H9 (cell line): ENCODE measurements at regions not wholly inside any gene's neighbourhood (a gene's known extent, or its start where the extent isn't known, plus 50 kb on each side); places are given as distances from the start of the nearest gene placed in this dataset.

Experiments
- DNase-seq: peaks from one replicate; pipeline ENCODE4 v3.0.0-alpha.2; 2017
- H2AFZ ChIP-seq: one replicate; pipeline ENCODE4 v1.6.1; 2013; ENCODE audit warnings: mild to moderate bottlenecking, low read length, control low read depth, moderate library complexity
- H2AK5ac ChIP-seq: 2 replicates; pipeline ENCODE4 v1.6.1; 2013; ENCODE audit warnings: low read length, control low read depth, mixed read lengths; ENCODE audit not compliant: insufficient read length
- H2BK120ac ChIP-seq: one replicate; pipeline ENCODE4 v1.6.1; 2013; ENCODE audit warnings: low read depth, mild to moderate bottlenecking, low read length, control low read depth, inconsistent platforms; ENCODE audit not compliant: poor library complexity, severe bottlenecking
- H2BK12ac ChIP-seq: 2 replicates; pipeline ENCODE4 v1.6.1; 2013; ENCODE audit warnings: low read length, control low read depth, mixed read lengths, low read depth; ENCODE audit not compliant: insufficient read length
- H2BK15ac ChIP-seq: 2 replicates; pipeline ENCODE4 v1.6.1; 2013; ENCODE audit warnings: low read depth, low read length, control low read depth
- H2BK20ac ChIP-seq: one replicate; pipeline ENCODE4 v1.6.1; 2013; ENCODE audit warnings: low read depth, mild to moderate bottlenecking, low read length, control low read depth, inconsistent platforms; ENCODE audit not compliant: poor library complexity, severe bottlenecking
- H2BK5ac ChIP-seq: 2 replicates; pipeline ENCODE4 v1.6.1; 2013; ENCODE audit warnings: low read length, control low read depth, mixed read lengths; ENCODE audit not compliant: insufficient read length
- H3K14ac ChIP-seq: 2 replicates; pipeline ENCODE4 v1.6.1; 2013; ENCODE audit warnings: low read length, control low read depth; ENCODE audit not compliant: insufficient read depth
- H3K18ac ChIP-seq: 2 replicates; pipeline ENCODE4 v1.6.1; 2013; ENCODE audit warnings: low read depth, mild to moderate bottlenecking, mixed read lengths, low read length, control low read depth; ENCODE audit not compliant: insufficient read length
- H3K23ac ChIP-seq: 2 replicates; pipeline ENCODE4 v1.6.1; 2013; ENCODE audit warnings: low read length, control low read depth, mixed read lengths, low read depth; ENCODE audit not compliant: insufficient read length
- H3K23me2 ChIP-seq: 2 replicates; pipeline ENCODE4 v1.6.1; 2013; ENCODE audit warnings: low read depth, mild to moderate bottlenecking, mixed read lengths, low read length, control low read depth; ENCODE audit not compliant: insufficient read length, poor library complexity, severe bottlenecking
- H3K27ac ChIP-seq: 2 replicates; pipeline ENCODE4 v1.5.1; 2013; ENCODE audit warnings: low read length, control low read depth, mixed read lengths, low read depth; ENCODE audit not compliant: insufficient read length
- H3K27me3 ChIP-seq: 2 replicates; pipeline ENCODE4 v1.6.1; 2013; ENCODE audit warnings: low read length, control low read depth, inconsistent platforms; ENCODE audit not compliant: insufficient read depth
- H3K4ac ChIP-seq: 2 replicates; pipeline ENCODE4 v1.6.1; 2013; ENCODE audit warnings: low read depth, mild to moderate bottlenecking, control low read depth, inconsistent platforms, low read length, moderate library complexity
- H3K4me1 ChIP-seq: 2 replicates; pipeline ENCODE4 v1.6.1; 2013; ENCODE audit warnings: low read length, control low read depth, inconsistent platforms; ENCODE audit not compliant: insufficient read depth
- H3K4me2 ChIP-seq: 2 replicates; pipeline ENCODE4 v1.6.1; 2013; ENCODE audit warnings: low read length, control low read depth, mixed read lengths; ENCODE audit not compliant: insufficient read length, insufficient read depth
- H3K56ac ChIP-seq: 2 replicates; pipeline ENCODE4 v1.6.1; 2013; ENCODE audit warnings: low read depth, mild to moderate bottlenecking, mixed read lengths, low read length, control low read depth; ENCODE audit not compliant: insufficient read length
- H3K79me1 ChIP-seq: 2 replicates; pipeline ENCODE4 v1.6.1; 2013; ENCODE audit warnings: low read depth, mild to moderate bottlenecking, moderate library complexity, low read length, control low read depth, inconsistent platforms; ENCODE audit not compliant: insufficient read depth, poor library complexity, severe bottlenecking
- H3K79me2 ChIP-seq: 2 replicates; pipeline ENCODE4 v1.6.1; 2013; ENCODE audit warnings: low read length, control low read depth, inconsistent platforms; ENCODE audit not compliant: insufficient read depth
- H3K9ac ChIP-seq: 2 replicates; pipeline ENCODE4 v1.6.1; 2013; ENCODE audit warnings: low read length, control low read depth, mixed read lengths; ENCODE audit not compliant: insufficient read length; ENCODE audit errors: extremely low read depth
- H3K9me3 ChIP-seq: one replicate; pipeline ENCODE4 v1.6.1; 2013; ENCODE audit warnings: low read depth, low read length, inconsistent platforms; ENCODE audit not compliant: control insufficient read depth
- H3T11ph ChIP-seq: one replicate; pipeline ENCODE4 v1.6.1; 2013; ENCODE audit warnings: mild to moderate bottlenecking, low read length, control low read depth, inconsistent platforms
- H4K20me1 ChIP-seq: one replicate; pipeline ENCODE4 v1.6.1; 2013; ENCODE audit not compliant: control insufficient read depth, insufficient read length, insufficient read depth
- H4K5ac ChIP-seq: 2 replicates; pipeline ENCODE4 v1.6.1; 2013; ENCODE audit warnings: low read depth, mild to moderate bottlenecking, mixed read lengths, low read length, control low read depth; ENCODE audit not compliant: insufficient read length
- H4K8ac ChIP-seq: replicated peaks from 2 replicates; pipeline ENCODE4 v1.6.1; 2013; ENCODE audit warnings: low read length, control low read depth, mixed read lengths, low read depth; ENCODE audit not compliant: insufficient read length
- H4K91ac ChIP-seq: 2 replicates; pipeline ENCODE4 v1.6.1; 2013; ENCODE audit warnings: low read depth, mild to moderate bottlenecking, moderate library complexity, mixed read lengths, low read length, control low read depth; ENCODE audit not compliant: insufficient read length
- H3K27ac Mint-ChIP-seq, 3 experiments: 2 replicates in 2 of 3; 3 replicates in 1 of 3; pipeline ENCODE4 v1.8.0; 2020 to 2021; ENCODE audit warnings: mixed read lengths in 3 of 3, mild to moderate bottlenecking in 1 of 3, moderate library complexity in 1 of 3
- H3K27me3 Mint-ChIP-seq: 2 replicates; pipeline ENCODE4 v1.8.0; 2021; ENCODE audit warnings: low read depth, mild to moderate bottlenecking, moderate library complexity, mixed read lengths
- H3K36me3 Mint-ChIP-seq, 3 experiments: 2 replicates in 2 of 3; 3 replicates in 1 of 3; pipeline ENCODE4 v1.8.0; 2020 to 2021; ENCODE audit warnings: low read depth in 3 of 3, mixed read lengths in 3 of 3; ENCODE audit not compliant: insufficient read depth in 1 of 3
- H3K4me1 Mint-ChIP-seq, 2 experiments: 2 replicates each; pipeline ENCODE4 v1.8.0; 2020; ENCODE audit warnings: mixed read lengths in 2 of 2
- H3K4me3 Mint-ChIP-seq, 2 experiments: 2 replicates in 1 of 2; 3 replicates in 1 of 2; pipeline ENCODE4 v1.8.0; 2020 to 2021; ENCODE audit warnings: mild to moderate bottlenecking in 2 of 2, mixed read lengths in 2 of 2, moderate library complexity in 1 of 2
- H3K9me3 Mint-ChIP-seq, 2 experiments: 2 replicates in 1 of 2; 3 replicates in 1 of 2; pipeline ENCODE4 v1.8.0; 2020; ENCODE audit warnings: mild to moderate bottlenecking in 2 of 2, mixed read lengths in 2 of 2, moderate library complexity in 1 of 2
- WGBS: extraction: QIAGEN DNeasy Blood & Tissue Kit; methylation state at CpG from one replicate; pipeline ENCODE4 v1.1.7; 2013; ENCODE audit warnings: missing lambda C conversion rate, low lambda C conversion rate, mixed read lengths; ENCODE audit not compliant: insufficient read length; ENCODE audit errors: extremely low coverage; 5-methylcytosine and 5-hydroxymethylcytosine counted together
- TF ChIP-seq, protein P1 (sequence below): fragments of 200-600 bp; sonication (generic); conservative IDR thresholded peaks from 3 replicates; pipeline ENCODE4 v1.8.0; 2021; ENCODE audit warnings: antibody characterized with exemption, mild to moderate bottlenecking

DNA sequence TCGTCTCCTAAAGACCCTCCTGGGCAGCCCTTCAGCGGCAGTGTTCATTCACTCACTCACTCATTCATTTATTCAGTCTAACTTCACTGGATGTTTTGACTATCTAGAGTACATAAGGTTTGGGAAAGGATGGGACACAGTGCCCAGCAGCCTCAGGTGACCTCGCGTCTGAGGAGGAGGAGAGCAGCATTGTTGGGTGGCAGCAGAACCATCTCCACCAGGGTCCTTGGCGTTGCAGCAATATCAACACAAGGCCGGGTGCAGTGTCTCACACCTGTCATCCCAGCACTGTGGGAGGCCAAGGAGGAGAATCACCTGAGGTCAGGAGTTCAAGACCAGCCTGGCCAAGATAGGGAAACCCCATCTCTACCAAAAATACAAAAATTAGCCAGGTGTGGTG, 408.0 kb downstream of the BRD1 start:
- peaks cover 9% of the 10 kb centered on the region for H3K27me3 Mint-ChIP-seq
- Histone ChIP-seq H4K20me1 (peaks cover 4% of the 10 kb centered on the region), H3K79me1 (no peaks in the 10 kb centered on the region), H3K23me2 (peaks cover 3% of the 10 kb centered on the region), H3K23ac (no peak overlapping the region), H4K91ac (no peak overlapping the region), H2BK5ac (no peak overlapping the region), H3T11ph (no peak overlapping the region), H3K4me1 (no peaks in the 10 kb centered on the region; the same call in 1 of the 2 replicates), H4K8ac (no peak overlapping the region), H3K27ac (no peak overlapping the region), H3K27me3 (no peaks in the 10 kb centered on the region), H3K14ac (no peak overlapping the region), H2BK15ac (no peak overlapping the region), H2AFZ (no peak overlapping the region), H2AK5ac (no peak overlapping the region), H3K56ac (no peak overlapping the region), H3K4ac (no peak overlapping the region), H2BK20ac (no peak overlapping the region), H3K18ac (no peak overlapping the region), H3K9me3 (no peaks in the 10 kb centered on the region), H3K79me2 (no peaks in the 10 kb centered on the region), H4K5ac (no peak overlapping the region), H2BK120ac (no peak overlapping the region), H3K9ac (no peak overlapping the region), H2BK12ac (no peak overlapping the region), H3K4me2 (no peak overlapping the region)
- H3K9me3 Mint-ChIP-seq = no peaks in the 10 kb centered on the region
- WGBS = no CpG with 5 or more reads among the region's 6 CpGs
- DNase-seq = no peak
- H3K4me1 Mint-ChIP-seq = peaks cover 15 to 17% of the 10 kb centered on the region in 2 experiments
- no peaks in the 10 kb centered on the region for H3K36me3 Mint-ChIP-seq
- H3K4me3 Mint-ChIP-seq = no peak overlapping the region
- TF ChIP-seq, protein P1, sequence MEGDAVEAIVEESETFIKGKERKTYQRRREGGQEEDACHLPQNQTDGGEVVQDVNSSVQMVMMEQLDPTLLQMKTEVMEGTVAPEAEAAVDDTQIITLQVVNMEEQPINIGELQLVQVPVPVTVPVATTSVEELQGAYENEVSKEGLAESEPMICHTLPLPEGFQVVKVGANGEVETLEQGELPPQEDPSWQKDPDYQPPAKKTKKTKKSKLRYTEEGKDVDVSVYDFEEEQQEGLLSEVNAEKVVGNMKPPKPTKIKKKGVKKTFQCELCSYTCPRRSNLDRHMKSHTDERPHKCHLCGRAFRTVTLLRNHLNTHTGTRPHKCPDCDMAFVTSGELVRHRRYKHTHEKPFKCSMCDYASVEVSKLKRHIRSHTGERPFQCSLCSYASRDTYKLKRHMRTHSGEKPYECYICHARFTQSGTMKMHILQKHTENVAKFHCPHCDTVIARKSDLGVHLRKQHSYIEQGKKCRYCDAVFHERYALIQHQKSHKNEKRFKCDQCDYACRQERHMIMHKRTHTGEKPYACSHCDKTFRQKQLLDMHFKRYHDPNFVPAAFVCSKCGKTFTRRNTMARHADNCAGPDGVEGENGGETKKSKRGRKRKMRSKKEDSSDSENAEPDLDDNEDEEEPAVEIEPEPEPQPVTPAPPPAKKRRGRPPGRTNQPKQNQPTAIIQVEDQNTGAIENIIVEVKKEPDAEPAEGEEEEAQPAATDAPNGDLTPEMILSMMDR = no peak
- H3K27ac Mint-ChIP-seq = no peak overlapping the region
